ENCODE measurements at regions not wholly inside any gene's neighbourhood (a gene's known extent, or its start where the extent isn't known, plus 50 kb on each side); places are given as distances from the start of the nearest gene placed in this dataset.

GRCh38 chr2:78408795-78409118, 616.7 kb upstream of the REG3G start:
- H3K4me3 ChIP-seq (ENCODE audit: low read depth, low read length): no peak overlapping the region
- no peak for DNase-seq (ENCODE audit: low read depth)
- no peak for TF ChIP-seq MYC (IDR thresholded peaks at IDR 0.05; ENCODE audit: low read depth, low read length)
- TF ChIP-seq MAX (IDR thresholded peaks at IDR 0.05; ENCODE audit: low read depth, low read length): no peak
- no peak for TF ChIP-seq POLR2A (IDR thresholded peaks at IDR 0.05; ENCODE audit: extremely low read depth, insufficient read length)
- TF ChIP-seq CTCF (IDR thresholded peaks at IDR 0.05; ENCODE audit: low read depth, low read length): no peak

- H3K4me3 ChIP-seq (ENCODE audit: low read depth, low read length): no peak overlapping the region
- no peak for TF ChIP-seq MYC (IDR thresholded peaks at IDR 0.05; ENCODE audit: low read depth, low read length)
- TF ChIP-seq CTCF (IDR thresholded peaks at IDR 0.05; ENCODE audit: low read depth, low read length): no peak
- TF ChIP-seq POLR2A (IDR thresholded peaks at IDR 0.05; ENCODE audit: extremely low read depth, insufficient read length): no peak
- TF ChIP-seq MAX (IDR thresholded peaks at IDR 0.05; ENCODE audit: low read depth, low read length): no peak
- DNase-seq (ENCODE audit: low read depth): no peak
These were observed 614.2 kb upstream of the REG3G start for GRCh38 chr2:78411303-78411702.

- DNase-seq (ENCODE audit: low read depth): no peak
- TF ChIP-seq MAX (IDR thresholded peaks at IDR 0.05; ENCODE audit: low read depth, low read length) (no peak), POLR2A (IDR thresholded peaks at IDR 0.05; ENCODE audit: extremely low read depth, insufficient read length) (no peak), CTCF (IDR thresholded peaks at IDR 0.05; ENCODE audit: low read depth, low read length) (no peak), MYC (IDR thresholded peaks at IDR 0.05; ENCODE audit: low read depth, low read length) (no peak)
- no peak overlapping the region for H3K4me3 ChIP-seq (ENCODE audit: low read depth, low read length)
These were observed 608.7 kb upstream of the REG3G start for GRCh38 chr2:78416625-78417300.

- TF ChIP-seq MAX (IDR thresholded peaks at IDR 0.05; ENCODE audit: low read depth, low read length) (no peak), CTCF (IDR thresholded peaks at IDR 0.05; ENCODE audit: low read depth, low read length) (no peak), POLR2A (IDR thresholded peaks at IDR 0.05; ENCODE audit: extremely low read depth, insufficient read length) (no peak), MYC (IDR thresholded peaks at IDR 0.05; ENCODE audit: low read depth, low read length) (no peak)
- no peak overlapping the region for H3K4me3 ChIP-seq (ENCODE audit: low read depth, low read length)
- no peak for DNase-seq (ENCODE audit: low read depth)
These were observed 608.1 kb upstream of the REG3G start for GRCh38 chr2:78417355-78417754.

GRCh38 chr2:78418021-78418420, 607.5 kb upstream of the REG3G start:
- TF ChIP-seq CTCF (IDR thresholded peaks at IDR 0.05; ENCODE audit: low read depth, low read length) (no peak), MYC (IDR thresholded peaks at IDR 0.05; ENCODE audit: low read depth, low read length) (no peak), POLR2A (IDR thresholded peaks at IDR 0.05; ENCODE audit: extremely low read depth, insufficient read length) (no peak), MAX (IDR thresholded peaks at IDR 0.05; ENCODE audit: low read depth, low read length) (no peak)
- H3K4me3 ChIP-seq (ENCODE audit: low read depth, low read length): no peak overlapping the region
- no peak for DNase-seq (ENCODE audit: low read depth)

All from NB4 (cell line).